ENCODE measurements at regions not wholly inside any gene's neighbourhood (a gene's known extent, or its start where the extent isn't known, plus 50 kb on each side); places are given as distances from the start of the nearest gene placed in this dataset.

GRCh38 chr11:114811971-114812370, 133.6 kb downstream of the NXPE2 start:
- no peak overlapping the region for H3K4me3 ChIP-seq (replicated peaks; ENCODE audit: low read depth, low read length)
- H3K36me3 ChIP-seq (ENCODE audit: control insufficient read depth, insufficient read depth, low read length): no peaks in the 10 kb centered on the region
- H3K27me3 ChIP-seq (replicated peaks; ENCODE audit: control insufficient read depth, insufficient read depth, low read length): no peaks in the 10 kb centered on the region
- no peak for DNase-seq (ENCODE audit: extremely low read depth, insufficient read length)
- no peak for TF ChIP-seq CTCF (IDR thresholded peaks at IDR 0.05; ENCODE audit: insufficient read depth, low read length, poor library complexity, severe bottlenecking)

DNA sequence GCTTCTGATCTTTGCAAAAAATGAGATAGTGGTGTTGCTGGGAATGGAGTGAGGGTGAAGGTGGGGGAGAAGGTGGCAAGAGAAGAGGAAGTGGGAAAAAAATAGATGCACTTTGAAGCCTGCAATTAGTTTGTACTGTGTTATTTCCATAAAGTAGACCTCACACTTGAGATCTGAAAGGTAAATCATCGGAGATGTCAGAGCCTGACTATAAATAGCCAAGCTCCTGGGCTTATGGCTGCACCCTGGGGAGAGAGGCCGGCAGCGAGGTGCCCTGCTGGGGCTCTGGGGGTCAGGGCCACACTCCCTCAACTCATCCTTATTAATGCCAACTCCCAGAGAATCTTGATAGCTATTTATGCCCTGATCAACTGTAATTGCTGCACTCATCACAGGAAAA, 134.4 kb downstream of the NXPE2 start:
- no peak for DNase-seq (ENCODE audit: extremely low read depth, insufficient read length)
- TF ChIP-seq CTCF (IDR thresholded peaks at IDR 0.05; ENCODE audit: insufficient read depth, low read length, poor library complexity, severe bottlenecking): no peak
- H3K4me3 ChIP-seq (replicated peaks; ENCODE audit: low read depth, low read length): no peak overlapping the region
- no peaks in the 10 kb centered on the region for H3K36me3 ChIP-seq (ENCODE audit: control insufficient read depth, insufficient read depth, low read length)
- no peaks in the 10 kb centered on the region for H3K27me3 ChIP-seq (replicated peaks; ENCODE audit: control insufficient read depth, insufficient read depth, low read length)

- no peak for DNase-seq (ENCODE audit: extremely low read depth, insufficient read length)
- Histone ChIP-seq H3K36me3 (ENCODE audit: control insufficient read depth, insufficient read depth, low read length) (no peaks in the 10 kb centered on the region), H3K27me3 (replicated peaks; ENCODE audit: control insufficient read depth, insufficient read depth, low read length) (no peaks in the 10 kb centered on the region), H3K4me3 (replicated peaks; ENCODE audit: low read depth, low read length) (no peak overlapping the region)
- no peak for TF ChIP-seq CTCF (IDR thresholded peaks at IDR 0.05; ENCODE audit: insufficient read depth, low read length, poor library complexity, severe bottlenecking)
Observed at GRCh38 chr11:114813189-114813718, 134.9 kb downstream of the NXPE2 start.

DNA sequence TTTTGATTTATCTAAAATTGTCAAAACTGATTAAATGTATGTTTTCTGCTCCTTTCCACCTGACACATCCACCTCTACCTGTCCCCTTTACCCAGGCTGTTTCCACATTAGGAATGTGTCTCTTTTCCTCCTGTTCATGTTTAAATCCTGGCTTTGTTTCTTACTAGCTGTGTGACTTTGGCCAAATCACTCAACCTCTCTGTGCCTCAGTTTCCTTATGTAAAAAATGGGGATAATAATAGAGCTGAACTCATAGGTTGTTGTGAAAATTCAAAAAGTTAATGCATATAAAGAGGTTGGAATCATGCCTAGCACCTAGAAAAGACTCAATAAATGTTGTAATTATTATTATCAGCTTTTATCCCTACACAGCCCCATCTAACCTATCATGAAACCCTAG, 136.8 kb downstream of the NXPE2 start:
- no peak for TF ChIP-seq CTCF (IDR thresholded peaks at IDR 0.05; ENCODE audit: insufficient read depth, low read length, poor library complexity, severe bottlenecking)
- no peaks in the 10 kb centered on the region for H3K36me3 ChIP-seq (ENCODE audit: control insufficient read depth, insufficient read depth, low read length)
- DNase-seq (ENCODE audit: extremely low read depth, insufficient read length): no peak

DNA sequence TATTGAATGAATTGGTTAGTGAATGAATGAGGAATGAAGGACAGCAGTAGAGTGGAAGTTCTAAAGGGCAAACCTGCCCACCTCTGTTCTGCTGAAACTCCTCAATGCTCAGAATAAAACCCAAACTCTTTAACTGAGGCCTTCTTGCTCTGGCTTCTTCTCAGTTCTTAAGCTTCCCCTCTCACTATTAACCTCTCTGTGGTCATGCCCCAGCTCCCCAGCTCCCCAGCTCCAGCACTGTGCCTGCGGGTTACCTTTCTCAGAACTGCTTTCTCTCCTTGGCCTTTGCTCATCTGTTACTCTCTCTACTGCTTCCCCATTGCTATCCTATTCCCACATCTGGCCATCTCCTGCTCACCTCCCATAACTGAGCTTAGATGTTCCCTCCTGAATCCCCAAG, 137.4 kb downstream of the NXPE2 start:
- H3K27me3 ChIP-seq (replicated peaks; ENCODE audit: control insufficient read depth, insufficient read depth, low read length): no peaks in the 10 kb centered on the region
- H3K36me3 ChIP-seq (ENCODE audit: control insufficient read depth, insufficient read depth, low read length): no peaks in the 10 kb centered on the region
- DNase-seq (ENCODE audit: extremely low read depth, insufficient read length): no peak
- no peak overlapping the region for H3K4me3 ChIP-seq (replicated peaks; ENCODE audit: low read depth, low read length)
- TF ChIP-seq CTCF (IDR thresholded peaks at IDR 0.05; ENCODE audit: insufficient read depth, low read length, poor library complexity, severe bottlenecking): no peak

More for the DNA sequence above, 136.8 kb downstream of the NXPE2 start:
- Histone ChIP-seq H3K4me3 (replicated peaks; ENCODE audit: low read depth, low read length) (no peak overlapping the region), H3K27me3 (replicated peaks; ENCODE audit: control insufficient read depth, insufficient read depth, low read length) (no peaks in the 10 kb centered on the region)

GRCh38 chr11:114816791-114817190, 138.5 kb downstream of the NXPE2 start:
- no peak for TF ChIP-seq CTCF (IDR thresholded peaks at IDR 0.05; ENCODE audit: insufficient read depth, low read length, poor library complexity, severe bottlenecking)
- Histone ChIP-seq H3K36me3 (ENCODE audit: control insufficient read depth, insufficient read depth, low read length) (no peaks in the 10 kb centered on the region), H3K27me3 (replicated peaks; ENCODE audit: control insufficient read depth, insufficient read depth, low read length) (no peaks in the 10 kb centered on the region), H3K4me3 (replicated peaks; ENCODE audit: low read depth, low read length) (no peak overlapping the region)
- DNase-seq (ENCODE audit: extremely low read depth, insufficient read length): no peak
